Mesenchymal stem cell (in vitro differentiated cells and primary cell): ENCODE measurements at regions not wholly inside any gene's neighbourhood (a gene's known extent, or its start where the extent isn't known, plus 50 kb on each side); places are given as distances from the start of the nearest gene placed in this dataset.
"Not testable (repeated sequence)": the region's sequence is repeated elsewhere in the genome, so short reads cannot be mapped to it uniquely, and the experiment has no call there.

Source experiments
- DNase-seq: peaks from one replicate; pipeline ENCODE4 v3.0.0-alpha.2; 2013
- H2AFZ ChIP-seq: one replicate; pipeline ENCODE4 v1.6.1; 2013; ENCODE audit warnings: low read depth, mild to moderate bottlenecking, control low read depth, inconsistent platforms, low read length, moderate library complexity
- H2AK5ac ChIP-seq: 2 replicates; pipeline ENCODE4 v1.6.1; 2013; ENCODE audit warnings: low read length, moderate library complexity, mild to moderate bottlenecking, inconsistent platforms; ENCODE audit not compliant: severe bottlenecking
- H2BK120ac ChIP-seq: one replicate; pipeline ENCODE4 v1.6.1; 2013; ENCODE audit warnings: low read depth, mild to moderate bottlenecking, inconsistent platforms, low read length, moderate library complexity
- H2BK12ac ChIP-seq, 2 experiments: one replicate each; pipeline ENCODE4 v1.6.1; 2013; ENCODE audit warnings: inconsistent platforms in 2 of 2, low read length in 2 of 2, mild to moderate bottlenecking in 2 of 2, moderate library complexity in 2 of 2, control low read depth in 1 of 2
- H2BK15ac ChIP-seq: one replicate; pipeline ENCODE4 v1.6.1; 2013; ENCODE audit warnings: mild to moderate bottlenecking, low read depth, inconsistent platforms; ENCODE audit not compliant: poor library complexity, severe bottlenecking
- H2BK5ac ChIP-seq: 2 replicates; pipeline ENCODE4 v1.6.1; 2013; ENCODE audit warnings: low read depth, mild to moderate bottlenecking, low read length, control low read depth, inconsistent platforms; ENCODE audit not compliant: poor library complexity, severe bottlenecking
- H3K14ac ChIP-seq, 2 experiments: one replicate each; pipeline ENCODE4 v1.6.1; 2013; ENCODE audit warnings: inconsistent platforms in 2 of 2, low read length in 2 of 2, control low read depth in 1 of 2, mild to moderate bottlenecking in 1 of 2, moderate library complexity in 1 of 2
- H3K18ac ChIP-seq, 2 experiments: one replicate each; pipeline ENCODE4 v1.6.1; 2013; ENCODE audit warnings: inconsistent platforms in 2 of 2, low read length in 2 of 2, control low read depth in 1 of 2, low read depth in 1 of 2, mild to moderate bottlenecking in 1 of 2
- H3K23ac ChIP-seq, 2 experiments: one replicate each; pipeline ENCODE4 v1.6.1; 2013; ENCODE audit warnings: inconsistent platforms in 2 of 2, low read length in 2 of 2, mild to moderate bottlenecking in 2 of 2, moderate library complexity in 2 of 2, control low read depth in 1 of 2
- H3K27ac ChIP-seq: 2 replicates; pipeline ENCODE4 v1.5.1; 2013; ENCODE audit warnings: mild to moderate bottlenecking, moderate library complexity, low read length, control low read depth, inconsistent platforms; ENCODE audit not compliant: poor library complexity, severe bottlenecking
- H3K27me3 ChIP-seq, 2 experiments: 2 replicates each; pipeline versions ENCODE4 v1.6.1 to v1.7.0; 2013; ENCODE audit warnings: low read length in 2 of 2, mild to moderate bottlenecking in 2 of 2, moderate library complexity in 2 of 2, control low read depth in 1 of 2, inconsistent platforms in 1 of 2; ENCODE audit not compliant: control insufficient read depth in 1 of 2, insufficient read depth in 1 of 2
- H3K36me3 ChIP-seq, 2 experiments: 2 replicates each; pipeline versions ENCODE4 v1.6.1 to v1.7.0; 2013; ENCODE audit warnings: low read length in 2 of 2, control low read depth in 1 of 2, inconsistent platforms in 1 of 2, low read depth in 1 of 2, mild to moderate bottlenecking in 1 of 2; ENCODE audit not compliant: insufficient read depth in 2 of 2, control insufficient read depth in 1 of 2
- H3K4ac ChIP-seq, 2 experiments: one replicate each; pipeline ENCODE4 v1.6.1; 2013; ENCODE audit warnings: inconsistent platforms in 2 of 2, low read length in 2 of 2, mild to moderate bottlenecking in 2 of 2, moderate library complexity in 2 of 2, control low read depth in 1 of 2, low read depth in 1 of 2
- H3K4me1 ChIP-seq: 2 replicates; pipeline ENCODE4 v1.6.1; 2013; ENCODE audit warnings: low read depth, low read length, control low read depth; ENCODE audit not compliant: control insufficient read depth, insufficient read depth
- H3K4me2 ChIP-seq: 2 replicates; pipeline ENCODE4 v1.6.1; 2013; ENCODE audit warnings: low read length, mild to moderate bottlenecking, inconsistent platforms; ENCODE audit not compliant: poor library complexity, severe bottlenecking
- H3K4me3 ChIP-seq, 2 experiments: 2 replicates each; pipeline versions ENCODE4 v1.5.1 to v1.7.0; 2013; ENCODE audit warnings: low read length in 2 of 2, mild to moderate bottlenecking in 2 of 2, control low read depth in 1 of 2, low read depth in 1 of 2; ENCODE audit not compliant: insufficient read depth in 1 of 2
- H3K79me1 ChIP-seq: replicated peaks from 2 replicates; pipeline ENCODE4 v1.6.1; 2013; ENCODE audit warnings: mild to moderate bottlenecking, control low read depth, low read length, inconsistent platforms; ENCODE audit not compliant: poor library complexity, severe bottlenecking
- H3K9ac ChIP-seq: 2 replicates; pipeline ENCODE4 v1.7.0; 2013; ENCODE audit warnings: mild to moderate bottlenecking, low read length, moderate library complexity
- H3K9me3 ChIP-seq: 2 replicates; pipeline ENCODE4 v1.7.0; 2013; ENCODE audit warnings: mild to moderate bottlenecking, low read length; ENCODE audit not compliant: control insufficient read depth
- H4K8ac ChIP-seq: one replicate; pipeline ENCODE4 v1.6.1; 2013; ENCODE audit warnings: inconsistent platforms, mild to moderate bottlenecking, low read length, moderate library complexity
- H4K91ac ChIP-seq: one replicate; pipeline ENCODE4 v1.6.1; 2013; ENCODE audit warnings: mild to moderate bottlenecking, low read length, inconsistent platforms
- WGBS: methylation state at CpG from one replicate; pipeline ENCODE4 v1.1.7; 2013; ENCODE audit warnings: mixed read lengths; 5-methylcytosine and 5-hydroxymethylcytosine counted together

DNA sequence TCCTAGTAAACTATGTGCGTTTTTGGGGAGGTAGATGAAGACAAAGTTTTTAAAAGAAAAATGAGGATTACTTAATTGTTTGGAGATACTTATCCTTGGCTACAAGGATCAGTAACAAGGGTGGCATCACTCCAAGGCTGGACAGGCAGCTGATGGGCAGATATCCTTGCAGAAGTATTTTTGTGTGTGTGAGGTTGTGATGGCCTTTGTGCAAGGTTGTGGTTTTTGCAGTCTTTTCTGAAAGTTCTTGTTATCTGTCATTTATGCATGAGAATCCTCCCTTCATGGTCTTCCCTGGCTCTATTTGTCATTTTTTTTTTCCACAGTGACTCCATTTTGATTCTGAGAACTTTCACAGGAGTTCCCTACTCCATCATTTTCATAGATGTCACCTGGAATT lies 96.0 kb upstream of the C1GALT1C1 start:
- Histone ChIP-seq H3K4ac (no peak overlapping the region), H2BK5ac (no peak overlapping the region), H3K9ac (no peak overlapping the region), H3K4me2 (no peak overlapping the region), H2AK5ac (no peak overlapping the region), H3K27ac (no peak overlapping the region), H4K91ac (no peak overlapping the region), H3K36me3 (no peaks in the 10 kb centered on the region), H3K79me1 (no peaks in the 10 kb centered on the region), H2BK15ac (no peak overlapping the region), H2BK12ac (no peak overlapping the region), H3K14ac (no peak overlapping the region), H2BK120ac (no peak overlapping the region), H4K8ac (no peak overlapping the region), H3K23ac (no peak overlapping the region), H3K27me3 (no peaks in the 10 kb centered on the region), H3K4me3 (no peak overlapping the region), H3K18ac (no peak overlapping the region), H3K4me1 (no peaks in the 10 kb centered on the region), H3K9me3 (no peaks in the 10 kb centered on the region), H2AFZ (no peak overlapping the region)
- 87% methylated on average over 1 of the region's 1 CpG for WGBS
- no peak for DNase-seq

DNA sequence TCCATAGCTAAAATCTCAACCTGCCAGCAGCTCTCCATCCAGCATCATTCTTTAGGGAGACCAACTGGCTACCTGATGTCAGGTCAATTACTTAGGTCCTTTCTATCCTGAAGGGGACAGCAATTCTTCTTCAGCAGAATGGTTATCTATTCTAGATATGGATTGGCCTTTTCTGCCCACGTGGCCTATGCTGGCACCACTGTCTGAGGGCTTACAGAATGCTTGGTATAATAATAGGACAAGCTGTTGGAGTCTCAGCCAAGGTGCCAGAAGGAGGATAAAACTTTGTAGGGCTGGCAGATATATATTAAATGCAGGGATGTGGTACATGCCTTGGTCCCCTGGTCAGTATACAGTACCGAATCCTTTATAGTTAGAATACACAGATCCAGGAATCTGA lies 89.8 kb upstream of the C1GALT1C1 start:
- Histone ChIP-seq H3K9ac (no peak overlapping the region), H3K23ac (no peak overlapping the region), H4K91ac (no peak overlapping the region), H3K14ac (no peak overlapping the region), H3K27me3 (no peaks in the 10 kb centered on the region), H2BK12ac (no peak overlapping the region), H4K8ac (no peak overlapping the region), H2AK5ac (no peak overlapping the region), H3K4me2 (no peak overlapping the region), H2AFZ (no peak overlapping the region), H3K4ac (no peak overlapping the region), H3K4me1 (no peaks in the 10 kb centered on the region), H3K18ac (no peak overlapping the region), H2BK5ac (no peak overlapping the region), H3K9me3 (no peaks in the 10 kb centered on the region), H2BK120ac (no peak overlapping the region), H2BK15ac (no peak overlapping the region), H3K27ac (no peak overlapping the region), H3K4me3 (no peak overlapping the region), H3K36me3 (no peaks in the 10 kb centered on the region), H3K79me1 (no peaks in the 10 kb centered on the region)
- no peak for DNase-seq
- WGBS: 53% methylated on average over 2 of the region's 2 CpGs

DNA sequence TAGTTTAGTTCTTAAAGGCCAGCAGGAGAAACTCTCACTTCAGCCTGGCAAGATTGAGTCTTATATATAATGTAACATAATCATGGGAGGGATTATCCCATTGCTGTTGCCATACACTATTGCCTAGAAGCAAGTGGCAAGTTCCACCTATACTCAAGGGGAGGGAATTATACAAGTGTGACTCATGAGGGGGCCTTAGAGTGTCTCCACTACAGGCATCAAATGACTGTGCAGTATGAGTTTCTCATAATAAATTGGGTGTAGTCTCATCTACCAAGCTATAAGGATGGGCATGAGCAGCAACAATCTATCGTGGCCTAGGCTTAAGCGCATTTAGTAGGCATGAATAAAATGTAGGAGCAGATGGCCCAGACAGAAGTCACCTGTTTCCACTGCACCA lies 89.1 kb upstream of the C1GALT1C1 start:
- Histone ChIP-seq H3K9ac (no peak overlapping the region), H3K36me3 (no peaks in the 10 kb centered on the region), H3K4me2 (no peak overlapping the region), H3K79me1 (no peaks in the 10 kb centered on the region), H2AK5ac (no peak overlapping the region), H2AFZ (no peak overlapping the region), H3K4me3 (no peak overlapping the region), H3K4me1 (no peaks in the 10 kb centered on the region), H4K8ac (no peak overlapping the region), H3K14ac (no peak overlapping the region), H3K9me3 (no peaks in the 10 kb centered on the region), H3K23ac (no peak overlapping the region), H2BK12ac (no peak overlapping the region), H3K27ac (no peak overlapping the region), H3K27me3 (no peaks in the 10 kb centered on the region), H2BK5ac (no peak overlapping the region), H4K91ac (no peak overlapping the region), H2BK15ac (no peak overlapping the region), H2BK120ac (no peak overlapping the region), H3K4ac (no peak overlapping the region), H3K18ac (no peak overlapping the region)
- DNase-seq: no peak
- no CpG with 5 or more reads among the region's 2 CpGs for WGBS

DNA sequence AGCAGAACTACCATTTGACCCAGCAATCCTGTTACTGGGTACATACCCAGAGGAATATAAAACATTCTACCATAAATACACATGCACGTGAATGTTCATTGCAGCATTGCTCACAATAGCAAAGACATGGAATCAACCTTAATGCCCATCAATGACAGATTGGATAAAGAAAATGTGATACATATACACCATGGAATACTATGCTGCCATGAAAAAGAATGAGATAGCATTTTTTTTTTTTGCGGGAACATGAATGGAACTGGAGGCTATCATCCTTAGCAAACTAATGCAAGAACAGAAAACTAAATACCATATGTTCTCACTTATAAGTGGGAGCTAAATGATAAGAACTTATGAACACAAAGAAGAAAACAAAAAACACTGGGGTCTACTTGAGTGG lies 72.5 kb upstream of the C1GALT1C1 start:
- H2BK120ac ChIP-seq, H3K4me2 ChIP-seq, H2BK5ac ChIP-seq, H3K4me1 ChIP-seq, H3K27ac ChIP-seq, H3K79me1 ChIP-seq, DNase-seq, H3K9ac ChIP-seq, H4K8ac ChIP-seq, H2AK5ac ChIP-seq, H3K27me3 ChIP-seq, H3K36me3 ChIP-seq, H3K18ac ChIP-seq, H3K14ac ChIP-seq, H2AFZ ChIP-seq, H3K4ac ChIP-seq, H3K23ac ChIP-seq, H3K4me3 ChIP-seq, H2BK15ac ChIP-seq, H4K91ac ChIP-seq, H2BK12ac ChIP-seq: not testable (repeated sequence)
- H3K9me3 ChIP-seq: peaks cover 18% of the 10 kb centered on the region
- no CpG with 5 or more reads among the region's 2 CpGs for WGBS
